ENCODE measurements at regions not wholly inside any gene's neighbourhood (a gene's known extent, or its start where the extent isn't known, plus 50 kb on each side); places are given as distances from the start of the nearest gene placed in this dataset.

- TF ChIP-seq EZH2 (IDR thresholded peaks at IDR 0.05; ENCODE audit: borderline replicate concordance, low read length) (no peak), CTCF (IDR thresholded peaks at IDR 0.05; ENCODE audit: low read length) (no peak)
Measured at GRCh38 chrX:9324676-9325075, 140.2 kb upstream of the TBL1X start.

All from OCI-LY1 (cell line).